NCI-H82 treated with DMSO at 0.1 percent for 48 hours (cell line): ENCODE measurements at regions not wholly inside any gene's neighbourhood (a gene's known extent, or its start where the extent isn't known, plus 50 kb on each side); places are given as distances from the start of the nearest gene placed in this dataset.

Experiments
- DNase-seq: peaks from one replicate; lab custom pipeline; 2025; ENCODE audit not compliant: unreplicated experiment; lab: John Stamatoyannopoulos, UW

DNA sequence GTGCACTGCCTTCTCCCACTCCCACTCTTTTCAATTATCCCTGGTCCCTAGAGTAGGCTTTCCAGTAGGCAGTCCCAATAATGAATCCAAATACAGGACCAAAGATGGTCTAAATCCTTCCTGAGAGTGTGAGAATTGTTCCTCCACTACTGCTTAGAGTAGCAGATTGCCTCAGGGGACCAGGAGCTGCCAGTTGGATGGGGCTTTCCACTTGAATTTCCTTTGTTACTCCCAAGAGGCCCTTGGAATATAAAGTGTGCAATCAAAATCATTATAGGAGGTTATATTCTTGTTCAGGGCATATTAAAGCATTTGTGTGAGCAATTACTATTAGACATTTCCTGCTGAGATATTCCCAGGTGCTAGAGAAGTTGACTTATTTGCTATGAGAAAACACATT, 156.6 kb upstream of the TLL1 start:
- DNase-seq: no peak

DNA sequence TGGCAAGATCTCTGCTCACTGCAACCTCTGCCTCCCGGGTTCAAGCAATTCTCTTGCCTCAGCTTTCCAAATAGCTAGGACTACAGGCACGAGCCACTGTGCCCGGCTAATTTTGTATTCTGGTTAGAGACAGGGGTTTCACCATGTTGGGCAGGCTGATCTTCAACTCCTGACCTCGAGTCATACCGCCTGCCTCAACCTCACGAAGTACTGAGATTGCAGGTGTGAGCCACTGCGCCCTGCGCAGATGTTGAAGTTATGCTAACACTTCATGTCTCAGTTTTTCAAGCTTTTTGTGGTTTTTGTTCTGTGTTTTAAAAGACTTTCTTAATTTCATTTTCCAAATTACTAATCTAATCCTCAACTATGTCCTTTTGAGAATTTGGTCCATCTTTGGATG, 154.4 kb upstream of the TLL1 start:
- DNase-seq: no peak

DNA sequence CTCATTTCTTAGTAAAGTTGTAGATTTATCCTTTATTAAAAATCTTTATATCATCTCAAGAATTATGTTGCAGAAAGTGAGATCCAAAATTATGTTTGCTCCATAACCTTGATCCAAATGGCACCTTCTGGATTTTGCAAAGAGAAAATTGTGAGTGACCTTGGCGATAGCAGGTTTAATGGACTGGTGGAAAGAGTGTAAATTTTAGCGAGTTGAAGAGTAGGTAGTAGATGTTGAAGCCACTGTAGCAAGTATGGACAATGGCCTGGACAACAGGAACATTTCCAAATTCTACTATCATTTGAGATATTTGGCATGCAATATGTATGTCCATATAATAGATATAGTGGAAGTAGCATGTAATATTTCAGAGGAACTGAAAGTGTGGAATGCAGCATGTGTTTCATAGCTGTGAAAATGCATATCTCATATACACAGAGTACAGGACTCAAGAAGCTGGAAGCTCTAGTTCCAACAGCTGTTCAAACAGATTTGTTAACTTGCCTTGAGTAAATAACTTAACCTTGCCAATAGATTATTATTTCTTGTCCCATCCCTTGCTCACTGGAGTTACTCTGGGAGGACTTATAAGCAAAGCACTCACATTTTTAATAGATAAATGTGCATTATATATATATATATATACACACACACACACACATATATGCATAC, 152.5 kb upstream of the TLL1 start:
- DNase-seq: no peak

DNA sequence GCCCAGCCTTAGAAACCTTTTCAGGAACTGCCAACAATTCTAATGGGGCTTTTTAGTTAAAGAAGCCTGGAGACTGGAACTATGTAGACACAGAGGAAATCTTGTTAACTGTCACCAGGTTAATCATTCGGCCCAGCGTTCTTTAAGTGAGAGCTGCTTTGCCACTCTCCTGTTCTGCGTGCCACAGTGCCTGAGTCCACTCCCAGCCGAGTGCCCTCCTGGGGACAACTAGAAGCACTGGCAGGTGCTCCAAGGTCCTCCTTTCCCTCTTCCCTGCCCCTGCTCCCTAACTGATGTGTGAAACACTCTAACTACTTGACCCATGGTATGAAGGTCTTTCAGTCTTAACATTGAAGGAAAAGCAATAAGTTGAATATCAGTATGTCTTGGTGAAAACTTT, 151.2 kb upstream of the TLL1 start:
- DNase-seq: no peak

DNA sequence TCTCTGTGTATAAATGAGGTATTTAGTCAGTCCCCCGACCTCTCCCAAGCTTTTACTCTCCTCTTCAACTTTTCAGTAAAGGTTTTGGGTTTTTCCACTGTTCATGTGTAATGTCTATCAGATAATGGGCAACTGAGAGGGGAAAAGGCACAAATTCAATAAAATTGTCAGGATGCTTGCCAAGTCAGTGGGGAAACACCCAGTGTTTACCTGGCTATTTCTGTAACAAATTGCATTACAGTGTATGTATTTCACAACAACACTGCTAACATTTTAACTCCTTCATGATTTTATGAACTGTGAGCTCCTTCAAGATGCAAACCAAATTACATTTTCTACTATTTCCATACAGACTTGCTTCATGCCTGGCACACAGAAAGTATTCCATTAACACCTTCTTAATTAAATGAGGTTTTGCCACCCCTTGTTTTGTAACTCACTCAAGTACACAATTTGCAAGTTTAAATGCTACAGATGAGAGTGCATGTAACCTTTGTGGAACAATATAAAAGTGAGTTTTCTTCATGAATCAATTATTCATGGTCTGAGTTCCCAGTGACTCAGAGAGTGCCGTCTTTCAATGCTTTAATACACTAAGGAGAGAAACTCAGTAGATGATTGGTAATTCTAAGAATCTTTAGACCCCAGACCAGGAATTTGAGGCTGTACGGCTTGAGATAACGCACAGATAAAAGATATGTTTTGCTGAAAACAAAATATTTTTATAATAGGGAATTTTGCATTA, 149.8 kb upstream of the TLL1 start:
- no peak for DNase-seq

DNA sequence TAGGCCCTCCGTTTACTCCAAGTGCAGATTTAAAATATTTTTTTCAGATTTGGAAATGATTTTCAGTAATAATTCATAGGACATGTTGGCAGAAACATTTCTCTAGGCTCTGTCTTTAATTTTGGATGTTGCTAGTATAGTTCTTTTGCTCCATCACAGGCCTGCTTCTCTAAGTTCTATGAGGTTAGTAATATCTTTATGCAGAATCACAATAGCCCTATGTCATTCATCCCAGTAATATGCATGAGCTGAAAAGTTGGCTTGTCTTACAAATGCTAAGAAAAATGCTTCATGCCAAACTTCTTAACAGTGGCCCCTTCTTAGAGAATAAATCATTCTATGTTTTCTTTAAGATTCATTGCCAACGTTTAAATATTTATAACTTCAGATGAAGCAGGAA, 148.3 kb upstream of the TLL1 start:
- no peak for DNase-seq

DNA sequence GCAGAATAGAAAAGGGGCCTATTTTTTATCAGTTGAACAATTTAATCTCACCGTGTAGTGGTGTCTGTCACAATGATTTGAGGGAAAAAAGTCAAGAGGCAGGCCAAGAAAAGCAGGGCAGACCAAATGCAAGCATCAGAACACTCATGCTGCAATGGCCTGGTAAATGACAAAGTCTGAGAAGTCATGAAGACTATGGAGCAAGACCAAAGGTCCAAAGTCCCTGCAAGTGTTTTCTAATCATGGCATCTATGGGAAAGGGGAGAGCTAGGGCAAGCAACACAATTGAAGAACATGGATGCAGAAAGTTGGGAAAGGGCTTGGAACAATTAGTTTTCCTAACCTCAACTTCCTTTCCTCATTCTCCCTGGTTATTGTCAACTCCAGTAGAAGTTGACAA, 147.7 kb upstream of the TLL1 start:
- DNase-seq: no peak

DNA sequence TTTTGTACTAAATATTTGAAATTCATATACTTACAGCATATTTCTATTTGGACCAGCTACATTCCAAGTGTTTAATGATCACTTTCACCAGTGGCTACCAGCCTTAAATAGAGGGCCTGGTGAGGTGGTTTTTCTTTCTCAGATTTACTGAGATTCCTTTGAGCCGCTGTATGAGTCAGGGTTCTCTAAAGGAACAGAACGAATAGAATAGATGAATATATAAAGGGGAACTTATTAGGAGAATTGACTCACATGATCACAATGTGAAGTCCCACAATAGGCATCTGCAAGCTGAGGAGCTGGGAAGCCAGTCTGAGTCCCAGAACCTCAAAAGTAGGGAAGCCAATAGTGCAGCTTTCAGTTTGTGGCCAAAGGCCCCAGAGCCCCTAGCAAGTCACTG, 146.2 kb upstream of the TLL1 start:
- no peak for DNase-seq

DNA sequence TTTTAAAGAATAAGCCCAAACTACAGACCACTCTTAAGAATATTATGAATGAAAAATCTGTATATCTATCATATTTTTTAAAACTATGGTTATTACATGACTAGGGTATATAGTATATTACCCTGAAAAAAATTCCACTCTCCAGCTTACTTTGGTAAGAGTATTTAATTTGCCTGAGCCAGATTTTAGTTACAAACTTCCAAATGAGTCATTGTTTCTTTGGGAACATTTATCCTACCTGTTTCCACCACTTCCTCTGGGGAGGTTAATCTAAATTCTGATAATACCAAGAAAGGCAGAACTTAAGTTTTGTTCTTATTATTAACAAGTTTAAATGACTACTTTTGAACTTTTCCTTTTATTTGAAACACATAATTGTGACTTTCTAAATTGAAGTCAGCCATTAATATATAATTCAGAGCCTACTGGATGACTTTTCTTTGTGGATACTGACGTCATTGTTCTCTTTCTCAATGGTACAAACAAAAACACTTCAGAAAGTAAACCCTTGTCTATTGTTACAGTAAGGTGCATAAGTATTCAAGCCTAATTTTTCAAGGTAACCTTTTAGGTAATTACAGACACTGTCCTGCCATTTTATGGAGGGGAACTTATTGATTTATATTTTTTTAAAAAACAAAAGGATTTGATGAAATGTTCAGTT, 135.6 kb upstream of the TLL1 start:
- no peak for DNase-seq

DNA sequence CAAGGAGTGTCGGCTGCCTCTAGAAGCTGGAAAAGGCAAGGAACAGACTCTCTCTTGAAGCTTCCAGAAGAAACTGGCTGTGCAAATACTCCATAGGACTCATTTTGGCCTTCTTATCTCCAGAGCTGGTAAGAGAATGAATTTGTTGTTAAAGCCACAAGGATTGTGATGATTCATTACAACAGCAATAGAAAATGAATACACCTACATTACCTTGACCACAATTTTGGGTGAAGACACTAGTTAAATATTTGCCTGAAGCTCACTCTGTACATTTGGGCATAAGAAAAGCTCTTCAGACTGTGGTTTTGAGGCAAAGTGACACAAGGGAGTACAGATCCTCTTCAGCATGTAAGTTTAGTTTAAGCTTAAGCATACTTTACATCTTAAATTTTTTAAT, 134.5 kb upstream of the TLL1 start:
- no peak for DNase-seq

DNA sequence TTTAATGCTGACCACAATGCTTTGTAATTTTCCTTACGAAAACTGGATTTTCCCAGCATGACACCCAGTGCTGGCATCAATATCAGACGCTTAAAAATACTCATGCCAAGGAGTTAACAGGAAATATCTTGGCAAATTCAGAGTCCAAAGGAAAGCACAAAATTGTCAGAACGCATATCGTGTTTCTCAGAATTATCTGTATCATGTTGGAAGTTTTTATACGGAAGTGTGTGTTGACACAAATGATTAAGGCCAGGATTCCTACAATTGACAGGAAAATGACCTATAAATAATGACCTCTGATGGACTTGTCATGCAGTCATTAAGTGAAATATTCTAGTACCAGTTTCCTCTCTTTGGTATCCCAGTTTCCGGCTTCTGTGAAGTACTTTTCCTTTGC, 132.1 kb upstream of the TLL1 start:
- no peak for DNase-seq

DNA sequence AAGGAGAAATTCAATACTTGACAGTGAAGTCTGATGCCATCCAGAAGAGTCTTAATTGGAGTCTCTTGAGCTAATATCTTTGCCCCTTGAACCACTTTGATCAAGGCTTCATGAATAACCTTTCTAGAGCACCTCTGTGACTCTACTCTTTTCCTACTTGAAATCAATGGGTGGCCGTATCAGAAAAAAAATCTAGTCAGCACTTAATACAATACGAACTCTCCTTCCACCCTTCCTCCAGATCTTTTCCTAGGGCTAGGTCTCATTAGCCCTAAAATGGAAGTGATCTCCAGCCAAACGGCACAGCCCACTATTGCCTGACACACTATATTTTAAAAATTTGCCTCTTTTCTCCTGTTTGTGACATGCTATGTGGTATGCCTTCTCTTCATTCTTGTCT, 129.6 kb upstream of the TLL1 start:
- no peak for DNase-seq

DNA sequence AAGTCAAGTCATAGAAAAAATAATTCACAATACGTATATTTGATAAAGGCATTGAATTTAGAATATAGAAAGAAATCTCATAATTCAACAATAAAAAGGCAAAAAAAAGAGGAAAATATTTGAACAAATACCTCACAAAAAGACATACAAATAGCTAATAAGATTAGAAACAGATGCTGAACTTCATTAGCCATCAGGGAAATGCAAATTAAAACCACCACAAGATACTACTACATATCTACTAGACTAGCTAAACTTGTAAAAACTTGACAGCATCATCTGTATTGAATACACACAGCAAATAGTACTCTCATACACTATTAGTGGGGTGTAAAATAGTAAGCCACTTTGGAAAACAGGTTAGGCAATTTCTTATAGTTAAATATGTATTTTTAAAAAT, 128.7 kb upstream of the TLL1 start:
- no peak for DNase-seq

DNA sequence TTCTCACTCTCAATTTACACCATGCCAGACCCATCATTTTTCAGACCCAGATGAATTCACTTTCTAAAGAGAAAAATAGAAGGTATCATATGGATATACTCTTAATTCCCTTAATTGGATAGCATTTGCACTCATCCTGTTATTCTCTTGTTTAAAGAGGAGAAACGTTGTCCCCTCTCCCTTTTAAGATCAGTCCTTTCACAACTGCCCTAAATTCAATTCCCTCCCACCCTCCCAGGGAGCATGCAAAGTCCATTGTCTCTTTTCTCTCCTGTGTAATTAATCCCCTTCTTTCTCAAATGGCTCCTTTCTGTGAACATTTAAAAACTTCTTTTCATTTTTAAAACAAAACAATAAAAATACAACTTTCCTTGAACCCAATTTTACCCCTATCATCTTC, 124.7 kb upstream of the TLL1 start:
- peak; percentile 43 for DNase-seq

DNA sequence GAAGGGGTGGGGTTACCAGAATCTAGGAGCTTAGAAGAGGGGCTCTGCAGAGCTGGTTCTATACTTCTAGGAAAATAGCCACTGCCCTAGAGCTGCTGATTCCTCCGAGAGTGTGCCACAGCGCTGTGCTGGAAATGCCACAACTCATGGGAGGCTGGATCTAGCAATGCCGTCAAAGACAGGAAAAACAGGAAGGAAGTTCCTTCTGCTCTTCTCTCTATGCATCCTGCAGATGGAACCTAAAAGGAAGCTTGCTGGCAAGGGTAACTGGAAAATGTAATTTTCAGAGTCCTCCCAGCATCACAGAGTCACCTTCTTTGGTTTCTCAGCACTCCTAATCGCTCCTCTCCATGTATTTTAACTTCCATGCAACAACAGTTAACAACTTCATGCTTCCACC, 121.2 kb upstream of the TLL1 start:
- DNase-seq: no peak

DNA sequence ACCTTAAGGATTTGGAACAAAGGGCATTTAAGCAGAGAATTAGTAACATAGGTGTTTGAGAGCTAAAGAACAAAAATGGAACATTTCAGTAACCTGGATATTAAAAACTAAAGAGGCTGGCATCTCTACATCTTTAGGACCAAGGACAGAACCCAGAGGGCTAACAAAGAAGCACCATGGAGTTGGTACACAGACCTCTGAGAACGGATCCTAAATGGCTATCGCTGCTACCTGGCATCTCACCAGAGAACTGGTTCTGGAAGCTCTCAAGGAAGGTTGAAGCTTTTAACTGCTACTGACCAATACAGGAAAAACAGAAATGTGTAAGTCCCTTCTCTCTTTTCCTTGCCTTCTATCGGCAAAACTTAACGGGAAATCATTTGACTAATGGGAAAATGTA, 118.4 kb upstream of the TLL1 start:
- DNase-seq: no peak

DNA sequence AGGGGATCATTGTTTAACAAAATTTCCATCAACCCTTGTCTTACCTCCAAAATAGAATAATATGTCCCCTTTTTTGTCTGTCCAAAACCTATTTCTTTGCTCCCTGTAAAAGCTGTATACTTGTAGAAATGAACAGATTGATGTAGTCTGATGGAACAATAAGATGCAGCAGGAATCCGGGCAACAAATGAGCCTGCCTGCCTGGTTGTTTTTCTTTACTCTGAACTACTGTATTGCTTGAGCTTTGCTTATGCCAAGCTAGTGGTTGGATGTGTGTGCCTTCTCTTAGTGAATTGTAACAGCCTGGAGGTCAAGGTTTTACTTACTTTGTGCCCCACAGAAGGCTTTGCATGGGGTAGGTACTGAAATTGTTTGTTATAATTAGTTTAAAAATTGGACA, 116.2 kb upstream of the TLL1 start:
- no peak for DNase-seq

DNA sequence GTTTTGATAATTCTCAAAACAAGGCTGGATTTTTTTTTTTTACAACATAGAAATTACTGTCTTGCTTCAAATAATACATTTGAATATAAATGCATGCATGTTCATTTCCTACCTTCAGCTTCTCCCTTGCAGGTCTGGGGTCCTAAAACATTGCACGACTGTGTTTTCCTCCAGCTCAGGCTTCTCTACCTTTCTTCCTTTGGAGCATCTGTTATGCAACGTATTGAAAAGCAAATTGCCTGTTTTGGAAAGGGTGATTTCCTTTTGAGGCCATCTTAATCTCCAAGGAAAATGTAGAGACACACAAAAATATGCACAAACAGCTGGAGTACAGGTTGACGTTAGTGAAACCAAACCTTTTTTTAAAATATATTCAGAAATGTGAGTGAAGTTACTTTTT, 115.6 kb upstream of the TLL1 start:
- no peak for DNase-seq

DNA sequence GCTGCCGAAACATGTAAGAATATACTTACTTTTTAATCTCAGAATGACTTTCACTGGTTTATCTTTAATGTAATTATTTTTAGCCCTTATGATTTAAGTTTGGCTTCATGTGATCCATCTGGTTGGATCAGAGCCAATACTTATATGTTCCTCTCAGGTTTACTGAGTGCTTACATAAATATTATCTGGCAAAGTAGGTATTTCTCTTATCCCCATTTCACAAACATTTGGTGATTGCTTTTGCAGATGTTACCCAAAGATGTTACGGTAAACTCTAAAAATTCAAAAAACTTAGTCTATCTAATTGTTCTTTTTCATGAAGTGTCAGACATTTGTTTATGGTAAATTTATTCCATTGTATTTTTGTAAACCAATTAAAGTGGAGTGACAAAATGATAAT, 115.0 kb upstream of the TLL1 start:
- DNase-seq: no peak

DNA sequence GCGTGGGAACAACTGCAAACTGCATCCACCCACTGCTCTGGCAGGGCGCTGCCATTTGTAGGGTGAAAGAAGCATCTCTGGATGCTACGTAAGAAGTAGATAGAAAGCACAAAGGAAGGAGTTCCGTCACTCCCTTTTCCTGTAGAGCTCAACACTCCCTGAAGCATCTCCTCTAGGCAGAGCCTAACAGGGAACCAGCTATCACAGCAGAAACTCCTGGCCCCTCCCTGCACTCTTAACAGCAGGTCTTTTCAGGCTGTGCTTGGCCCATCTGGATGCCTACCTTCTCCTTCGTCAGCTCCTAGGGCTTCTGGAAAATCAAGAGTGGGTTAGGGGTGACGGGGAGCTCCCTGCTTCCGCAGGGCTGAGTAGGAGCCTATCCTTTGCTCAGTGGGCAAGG, 112.9 kb upstream of the TLL1 start:
- no peak for DNase-seq

DNA sequence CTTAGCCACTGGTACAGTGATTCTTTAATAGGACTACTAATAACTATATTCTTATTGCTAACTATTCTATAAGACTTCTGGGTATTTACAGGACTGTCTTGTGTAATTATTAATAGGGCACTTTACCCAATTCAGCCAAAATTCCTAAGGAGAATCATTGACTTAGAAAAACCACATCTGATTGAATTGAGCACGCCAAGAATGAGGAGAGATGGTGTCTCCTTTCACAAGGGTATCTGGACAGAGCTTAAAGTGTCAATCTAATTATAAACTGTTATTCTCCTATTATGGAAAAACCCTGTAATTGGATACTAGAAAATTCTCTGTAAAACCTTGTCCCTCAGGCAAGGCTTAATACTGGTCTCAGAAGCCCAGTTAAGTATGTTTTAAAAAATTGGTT, 111.1 kb upstream of the TLL1 start:
- DNase-seq: peak; percentile 64

DNA sequence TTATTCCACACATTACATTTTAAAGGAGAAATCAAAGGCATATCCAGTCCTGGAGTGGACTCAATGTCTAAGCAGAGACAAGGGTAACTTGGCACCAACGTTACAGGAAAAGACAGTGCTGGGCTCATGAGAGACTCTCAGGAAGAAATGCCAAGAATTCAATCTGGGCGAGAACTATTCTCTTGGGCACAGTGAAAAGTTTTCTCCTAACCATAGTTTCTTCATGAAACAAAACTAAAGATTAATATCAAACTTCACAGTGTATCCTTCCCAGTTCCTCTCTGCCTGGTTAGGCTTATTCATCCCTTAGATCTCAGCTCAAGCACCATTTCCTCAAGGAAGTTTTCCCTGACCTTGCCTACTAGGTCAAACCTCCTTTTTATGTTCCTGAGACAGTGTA, 109.4 kb upstream of the TLL1 start:
- no peak for DNase-seq

DNA sequence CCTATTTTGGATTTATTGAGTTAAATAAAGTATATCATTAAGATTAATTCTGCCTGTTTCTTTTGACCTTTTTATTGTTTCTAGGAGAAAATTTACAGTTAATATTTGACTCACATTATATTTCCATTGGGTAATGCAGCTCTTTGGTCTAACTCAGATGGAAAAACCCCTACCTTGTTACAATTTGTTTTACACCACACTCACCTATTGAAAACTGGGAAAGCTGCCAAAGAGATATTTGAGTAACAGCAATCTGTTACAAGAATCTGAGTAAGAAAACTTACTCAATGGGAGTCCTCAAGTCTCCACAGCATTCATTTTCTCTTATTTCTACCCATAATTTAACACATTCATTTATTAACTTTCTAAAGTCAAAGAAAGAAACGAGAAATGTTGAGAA, 108.0 kb upstream of the TLL1 start:
- no peak for DNase-seq
